Adrenal gland (tissue), 5 donors: ENCODE measurements at regions not wholly inside any gene's neighbourhood (a gene's known extent, or its start where the extent isn't known, plus 50 kb on each side); places are given as distances from the start of the nearest gene placed in this dataset.

Source experiments
- CTCF ChIP-seq, 6 experiments: fragments of 450-650 bp in 4 of 6; fragments of 200-600 bp in 2 of 6; sonication (generic) in 1 of 6; IDR thresholded peaks; 1 replicate in 5 of 6; 2 replicates in 1 of 6; pipeline versions ENCODE4 v1.5.1 to v1.8.0; 2016 to 2021; ENCODE audit warnings: antibody characterized with exemption in 6 of 6, mild to moderate bottlenecking in 2 of 6, moderate library complexity in 1 of 6
- POLR2A ChIP-seq, 2 donors: fragments of 450-650 bp; IDR thresholded peaks; one replicate each; pipeline ENCODE4 v1.6.1; 2017; ENCODE audit warnings: antibody characterized with exemption in 2 of 2, mild to moderate bottlenecking in 2 of 2, moderate library complexity in 1 of 2
- donor health status: DM: no; HTN: no; CAD: no.

GRCh38 chr3:124172816-124173215, 180.9 kb upstream of the ROPN1 start:
- no peak for TF ChIP-seq CTCF (IDR thresholded peaks at IDR 0.05)
- no peak for TF ChIP-seq POLR2A (IDR thresholded peaks at IDR 0.05)
